IgD-negative memory B cell (primary cell): ENCODE measurements at regions not wholly inside any gene's neighbourhood (a gene's known extent, or its start where the extent isn't known, plus 50 kb on each side); places are given as distances from the start of the nearest gene placed in this dataset.

ENCODE experiments used
- H3K27ac Mint-ChIP-seq, 3 donors: one replicate each; pipeline ENCODE4 v1.8.0; 2020 to 2022; ENCODE audit warnings: mild to moderate bottlenecking in 3 of 3, mixed read lengths in 3 of 3, moderate library complexity in 1 of 3
- H3K27me3 Mint-ChIP-seq: one replicate; pipeline ENCODE4 v1.8.0; 2021; ENCODE audit warnings: mixed read lengths
- H3K36me3 Mint-ChIP-seq: one replicate; pipeline ENCODE4 v1.8.0; 2020; ENCODE audit warnings: mild to moderate bottlenecking, mixed read lengths
- H3K4me1 Mint-ChIP-seq, 3 donors: one replicate each; pipeline ENCODE4 v1.8.0; 2020 to 2022; ENCODE audit warnings: mixed read lengths in 3 of 3, mild to moderate bottlenecking in 1 of 3
- H3K4me3 Mint-ChIP-seq, 4 donors: one replicate each; pipeline ENCODE4 v1.8.0; 2020 to 2022; ENCODE audit warnings: mild to moderate bottlenecking in 4 of 4, mixed read lengths in 4 of 4, moderate library complexity in 3 of 4
- H3K9me3 Mint-ChIP-seq, 3 donors: one replicate each; pipeline ENCODE4 v1.8.0; 2020 to 2021; ENCODE audit warnings: mixed read lengths in 3 of 3, mild to moderate bottlenecking in 1 of 3

GRCh38 chr5:133683646-133684596 is 71.6 kb upstream of the FSTL4 start:
- Mint-ChIP-seq H3K27me3 (peaks cover 6% of the 10 kb centered on the region), H3K36me3 (no peaks in the 10 kb centered on the region), H3K4me3 (no peak overlapping the region), H3K9me3 (no peaks in the 10 kb centered on the region), H3K4me1 (no peaks in the 10 kb centered on the region), H3K27ac (peak overlapping the region in 1 of 3 donors; percentile 24)

- Mint-ChIP-seq H3K36me3 (no peaks in the 10 kb centered on the region), H3K4me3 (no peak overlapping the region), H3K27ac (no peak overlapping the region), H3K27me3 (peaks cover 6% of the 10 kb centered on the region), H3K4me1 (no peaks in the 10 kb centered on the region), H3K9me3 (no peaks in the 10 kb centered on the region)
Observed at GRCh38 chr5:133682451-133682850, 70.1 kb upstream of the FSTL4 start.

- Mint-ChIP-seq H3K27me3 (peaks cover 3% of the 10 kb centered on the region), H3K4me3 (no peak overlapping the region), H3K36me3 (no peaks in the 10 kb centered on the region), H3K27ac (no peak overlapping the region), H3K4me1 (peaks cover 0 to under 1% (median 0%) of the 10 kb centered on the region in 3 donors), H3K9me3 (no peaks in the 10 kb centered on the region)
Observed at GRCh38 chr5:133681896-133682295, 69.6 kb upstream of the FSTL4 start.

GRCh38 chr5:133680830-133681565 is 68.7 kb upstream of the FSTL4 start:
- Mint-ChIP-seq H3K27me3 (peaks cover 3% of the 10 kb centered on the region), H3K27ac (peak overlapping the region in 1 of 3 donors; percentile 64), H3K4me1 (peaks cover 0 to 3% (median 0%) of the 10 kb centered on the region in 3 donors), H3K9me3 (no peaks in the 10 kb centered on the region), H3K4me3 (no peak overlapping the region), H3K36me3 (no peaks in the 10 kb centered on the region)

GRCh38 chr5:133679534-133679933 is 67.2 kb upstream of the FSTL4 start:
- H3K27ac Mint-ChIP-seq, result no peak overlapping the region
- no peaks in the 10 kb centered on the region for H3K9me3 Mint-ChIP-seq
- peaks cover 3% of the 10 kb centered on the region for H3K27me3 Mint-ChIP-seq
- H3K4me1 Mint-ChIP-seq, result peaks cover 0 to 3% (median 0%) of the 10 kb centered on the region in 3 donors
- no peak overlapping the region for H3K4me3 Mint-ChIP-seq
- no peaks in the 10 kb centered on the region for H3K36me3 Mint-ChIP-seq

GRCh38 chr5:133675376-133676154 is 63.2 kb upstream of the FSTL4 start:
- Mint-ChIP-seq H3K9me3 (no peaks in the 10 kb centered on the region), H3K27me3 (peaks cover 6% of the 10 kb centered on the region), H3K4me1 (peaks cover 0 to 3% (median 0%) of the 10 kb centered on the region in 3 donors)

GRCh38 chr5:133670336-133670735 is 58.0 kb upstream of the FSTL4 start:
- H3K27ac Mint-ChIP-seq, result no peak overlapping the region
- H3K4me1 Mint-ChIP-seq, result peaks cover 0 to 1% (median 0%) of the 10 kb centered on the region in 3 donors
- no peaks in the 10 kb centered on the region for H3K36me3 Mint-ChIP-seq
- peaks cover 15% of the 10 kb centered on the region for H3K27me3 Mint-ChIP-seq
- H3K4me3 Mint-ChIP-seq, result no peak overlapping the region
- peaks cover 0 to 2% (median 0%) of the 10 kb centered on the region in 3 donors for H3K9me3 Mint-ChIP-seq

More at GRCh38 chr5:133675376-133676154, 63.2 kb upstream of the FSTL4 start:
- Mint-ChIP-seq H3K4me3 (no peak overlapping the region), H3K36me3 (no peaks in the 10 kb centered on the region), H3K27ac (no peak overlapping the region)

GRCh38 chr5:133669472-133669871 is 57.1 kb upstream of the FSTL4 start:
- Mint-ChIP-seq H3K36me3 (no peaks in the 10 kb centered on the region), H3K27ac (no peak overlapping the region), H3K9me3 (peaks cover 0 to 2% (median 0%) of the 10 kb centered on the region in 3 donors), H3K27me3 (peaks cover 15% of the 10 kb centered on the region), H3K4me3 (no peak overlapping the region), H3K4me1 (peaks cover 0 to 1% (median 0%) of the 10 kb centered on the region in 3 donors)

- Mint-ChIP-seq H3K27ac (no peak overlapping the region), H3K36me3 (no peaks in the 10 kb centered on the region), H3K27me3 (peaks cover 12% of the 10 kb centered on the region), H3K4me3 (no peak overlapping the region), H3K9me3 (peaks cover 0 to 2% (median 0%) of the 10 kb centered on the region in 3 donors), H3K4me1 (peaks cover 0 to 1% (median 0%) of the 10 kb centered on the region in 3 donors)
Observed at GRCh38 chr5:133668458-133668857, 56.1 kb upstream of the FSTL4 start.

GRCh38 chr5:133667217-133667616 is 54.9 kb upstream of the FSTL4 start:
- H3K4me3 Mint-ChIP-seq, result no peak overlapping the region
- no peak overlapping the region for H3K27ac Mint-ChIP-seq
- no peaks in the 10 kb centered on the region for H3K36me3 Mint-ChIP-seq
- peaks cover 12% of the 10 kb centered on the region for H3K27me3 Mint-ChIP-seq
- H3K4me1 Mint-ChIP-seq, result peaks cover 0 to 1% (median 0%) of the 10 kb centered on the region in 3 donors
- peaks cover 0 to 2% (median 0%) of the 10 kb centered on the region in 3 donors for H3K9me3 Mint-ChIP-seq

GRCh38 chr5:133665571-133665970 is 53.2 kb upstream of the FSTL4 start:
- H3K4me3 Mint-ChIP-seq, result no peak overlapping the region
- peaks cover 0 to 2% (median 0%) of the 10 kb centered on the region in 3 donors for H3K9me3 Mint-ChIP-seq
- H3K36me3 Mint-ChIP-seq, result no peaks in the 10 kb centered on the region
- H3K27me3 Mint-ChIP-seq, result peaks cover 9% of the 10 kb centered on the region
- no peak overlapping the region for H3K27ac Mint-ChIP-seq
- H3K4me1 Mint-ChIP-seq, result peaks cover 0 to 1% (median 0%) of the 10 kb centered on the region in 3 donors

- H3K4me3 Mint-ChIP-seq, result no peak overlapping the region
- no peaks in the 10 kb centered on the region for H3K9me3 Mint-ChIP-seq
- H3K36me3 Mint-ChIP-seq, result no peaks in the 10 kb centered on the region
- H3K27ac Mint-ChIP-seq, result no peak overlapping the region
- peaks cover 3% of the 10 kb centered on the region for H3K27me3 Mint-ChIP-seq
- peaks cover 0 to 1% (median 0%) of the 10 kb centered on the region in 3 donors for H3K4me1 Mint-ChIP-seq
Observed at GRCh38 chr5:133664422-133664821, 52.1 kb upstream of the FSTL4 start.

- Mint-ChIP-seq H3K4me1 (peaks cover under 1 to 2% (median 1%) of the 10 kb centered on the region in 3 donors), H3K27ac (no peak overlapping the region), H3K4me3 (no peak overlapping the region), H3K9me3 (no peaks in the 10 kb centered on the region), H3K36me3 (no peaks in the 10 kb centered on the region), H3K27me3 (peaks cover under 1% of the 10 kb centered on the region)
Observed at GRCh38 chr5:133663397-133664054, 51.2 kb upstream of the FSTL4 start.

GRCh38 chr5:133662578-133662977 is 50.2 kb upstream of the FSTL4 start:
- H3K9me3 Mint-ChIP-seq, result no peaks in the 10 kb centered on the region
- no peaks in the 10 kb centered on the region for H3K27me3 Mint-ChIP-seq
- no peak overlapping the region for H3K27ac Mint-ChIP-seq
- H3K4me1 Mint-ChIP-seq, result peaks cover 4 to 7% (median 6%) of the 10 kb centered on the region in 3 donors
- H3K36me3 Mint-ChIP-seq, result no peaks in the 10 kb centered on the region
- H3K4me3 Mint-ChIP-seq, result no peak overlapping the region
